ENCODE measurements at regions not wholly inside any gene's neighbourhood (a gene's known extent, or its start where the extent isn't known, plus 50 kb on each side); places are given as distances from the start of the nearest gene placed in this dataset.

DNA sequence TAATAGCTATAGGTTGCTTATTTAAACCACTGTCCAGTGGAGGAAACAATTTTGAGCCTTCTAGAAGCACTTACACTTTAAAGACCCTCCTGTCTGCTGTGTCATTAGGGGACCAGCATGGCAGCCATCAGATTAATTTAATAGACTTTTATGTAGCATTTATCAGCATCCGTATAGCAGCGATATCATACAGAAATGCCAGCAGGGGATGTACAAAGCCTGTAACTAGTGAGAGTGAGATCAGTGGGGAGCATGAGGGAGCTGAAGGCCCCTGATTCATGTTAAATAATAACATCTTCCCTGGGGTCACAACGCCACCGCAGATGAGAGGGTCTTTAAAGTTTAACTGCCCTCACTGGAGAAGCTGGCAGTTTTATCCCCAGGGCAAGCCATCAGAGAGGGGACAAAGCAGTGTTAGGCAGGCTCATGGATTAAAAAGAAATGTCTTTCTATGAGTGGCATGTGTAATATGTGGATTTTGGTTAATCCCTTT, 144.7 kb downstream of the PDGFRA start:
- TF ChIP-seq, protein P1, sequence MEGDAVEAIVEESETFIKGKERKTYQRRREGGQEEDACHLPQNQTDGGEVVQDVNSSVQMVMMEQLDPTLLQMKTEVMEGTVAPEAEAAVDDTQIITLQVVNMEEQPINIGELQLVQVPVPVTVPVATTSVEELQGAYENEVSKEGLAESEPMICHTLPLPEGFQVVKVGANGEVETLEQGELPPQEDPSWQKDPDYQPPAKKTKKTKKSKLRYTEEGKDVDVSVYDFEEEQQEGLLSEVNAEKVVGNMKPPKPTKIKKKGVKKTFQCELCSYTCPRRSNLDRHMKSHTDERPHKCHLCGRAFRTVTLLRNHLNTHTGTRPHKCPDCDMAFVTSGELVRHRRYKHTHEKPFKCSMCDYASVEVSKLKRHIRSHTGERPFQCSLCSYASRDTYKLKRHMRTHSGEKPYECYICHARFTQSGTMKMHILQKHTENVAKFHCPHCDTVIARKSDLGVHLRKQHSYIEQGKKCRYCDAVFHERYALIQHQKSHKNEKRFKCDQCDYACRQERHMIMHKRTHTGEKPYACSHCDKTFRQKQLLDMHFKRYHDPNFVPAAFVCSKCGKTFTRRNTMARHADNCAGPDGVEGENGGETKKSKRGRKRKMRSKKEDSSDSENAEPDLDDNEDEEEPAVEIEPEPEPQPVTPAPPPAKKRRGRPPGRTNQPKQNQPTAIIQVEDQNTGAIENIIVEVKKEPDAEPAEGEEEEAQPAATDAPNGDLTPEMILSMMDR (IDR thresholded peaks at IDR 0.05), result no peak
- TF ChIP-seq EZH2phosphoT487 (IDR thresholded peaks at IDR 0.05) (no peak), EZH2 (IDR thresholded peaks at IDR 0.05) (no peak)

All from neural progenitor cell (in vitro differentiated cells).